Gastrocnemius medialis (tissue), 4 donors: ENCODE measurements at regions not wholly inside any gene's neighbourhood (a gene's known extent, or its start where the extent isn't known, plus 50 kb on each side); places are given as distances from the start of the nearest gene placed in this dataset.

Experiments used
- CTCF ChIP-seq, 5 experiments: fragments of 450-650 bp in 3 of 5; fragments of 200-600 bp in 2 of 5; sonication (generic) in 2 of 5; IDR thresholded peaks in 4 of 5; conservative IDR thresholded peaks in 1 of 5; 1 replicate in 4 of 5; 2 replicates in 1 of 5; pipeline ENCODE4 v1.5.1; 2016 to 2019; ENCODE audit warnings: antibody characterized with exemption in 5 of 5, mild to moderate bottlenecking in 3 of 5, moderate library complexity in 3 of 5
- POLR2A ChIP-seq, 2 donors: fragments of 450-650 bp; IDR thresholded peaks; one replicate each; pipeline ENCODE4 v1.6.1; 2017; ENCODE audit warnings: antibody characterized with exemption in 2 of 2, mild to moderate bottlenecking in 2 of 2, moderate library complexity in 2 of 2

- TF ChIP-seq POLR2A (IDR thresholded peaks at IDR 0.05) (no peak), CTCF (IDR thresholded peaks at IDR 0.05 in 4 of 5, conservative IDR thresholded peaks at IDR 0.05 in 1 of 5) (no peak)
Measured at GRCh38 chr12:77343291-77343690, 277.9 kb upstream of the E2F7 start.
